GM12891 (cell line): ENCODE measurements at regions not wholly inside any gene's neighbourhood (a gene's known extent, or its start where the extent isn't known, plus 50 kb on each side); places are given as distances from the start of the nearest gene placed in this dataset.

ENCODE experiments used
- POLR2A ChIP-seq: IDR thresholded peaks from 2 replicates; pipeline ENCODE4 v1.6.1; 2011; ENCODE audit warnings: low read depth, low read length, control low read depth
- POLR2AphosphoS5 ChIP-seq: IDR thresholded peaks from 2 replicates; pipeline ENCODE4 v1.6.1; 2011; ENCODE audit warnings: low read depth, low read length, control low read depth
- SPI1 ChIP-seq: IDR thresholded peaks from 2 replicates; pipeline ENCODE4 v1.6.1; 2011; ENCODE audit warnings: low read depth, low read length, control low read depth

- no peak for TF ChIP-seq POLR2AphosphoS5
- TF ChIP-seq SPI1 = no peak
- TF ChIP-seq POLR2A = no peak
Measured at GRCh38 chr1:94738371-94738770, 81.8 kb upstream of the SLC44A3 start.
